ENCODE measurements at regions not wholly inside any gene's neighbourhood (a gene's known extent, or its start where the extent isn't known, plus 50 kb on each side); places are given as distances from the start of the nearest gene placed in this dataset.

GRCh38 chr4:159003420-159004253 is 99.2 kb upstream of the RAPGEF2 start:
- no peak for DNase-seq

- no peak for DNase-seq
These were observed 96.7 kb upstream of the RAPGEF2 start for GRCh38 chr4:159006202-159006601.

- DNase-seq, result no peak
These were observed 94.2 kb upstream of the RAPGEF2 start for GRCh38 chr4:159008671-159009070.

GRCh38 chr4:159009521-159009920 is 93.4 kb upstream of the RAPGEF2 start:
- no peak for DNase-seq

- no peak for DNase-seq
These were observed 92.8 kb upstream of the RAPGEF2 start for GRCh38 chr4:159010100-159010499.

GRCh38 chr4:159010563-159011260 is 92.2 kb upstream of the RAPGEF2 start:
- peak in 33 of 51 donors; percentile 2 to 66 (median 26) for DNase-seq

- no peak for DNase-seq
These were observed 90.5 kb upstream of the RAPGEF2 start for GRCh38 chr4:159012381-159012780.

- DNase-seq, result no peak
These were observed 89.2 kb upstream of the RAPGEF2 start for GRCh38 chr4:159013692-159014091.

GRCh38 chr4:159014859-159015258 is 88.0 kb upstream of the RAPGEF2 start:
- no peak for DNase-seq

GRCh38 chr4:159015841-159016240 is 87.0 kb upstream of the RAPGEF2 start:
- DNase-seq, result no peak

- peak in 15 of 51 donors; percentile 0 to 23 (median 3) for DNase-seq
These were observed 86.3 kb upstream of the RAPGEF2 start for GRCh38 chr4:159016593-159017024.

- DNase-seq, result no peak
These were observed 85.4 kb upstream of the RAPGEF2 start for GRCh38 chr4:159017323-159018026.

- no peak for DNase-seq
These were observed 84.7 kb upstream of the RAPGEF2 start for GRCh38 chr4:159018062-159018629.

GRCh38 chr4:159019356-159019755 is 83.5 kb upstream of the RAPGEF2 start:
- no peak for DNase-seq

- peak in 1 of 51 donors; percentile 9 for DNase-seq
These were observed 81.1 kb upstream of the RAPGEF2 start for GRCh38 chr4:159021597-159022385.

GRCh38 chr4:159023741-159024140 is 79.1 kb upstream of the RAPGEF2 start:
- no peak for DNase-seq

GRCh38 chr4:159024266-159024665 is 78.6 kb upstream of the RAPGEF2 start:
- DNase-seq, result no peak

- DNase-seq, result no peak
These were observed 78.1 kb upstream of the RAPGEF2 start for GRCh38 chr4:159024828-159025227.

GRCh38 chr4:159026329-159026728 is 76.5 kb upstream of the RAPGEF2 start:
- DNase-seq, result no peak

GRCh38 chr4:159027535-159027934 is 75.3 kb upstream of the RAPGEF2 start:
- no peak for DNase-seq

- no peak for DNase-seq
These were observed 73.4 kb upstream of the RAPGEF2 start for GRCh38 chr4:159029481-159029880.

Measured in hypothalamus (tissue), 51 donors.